Stimulated activated CD8-positive, alpha-beta memory T cell treated with anti-CD3 and anti-CD28 coated beads, Interleukin-12 subunit alpha, Interleukin-12 subunit beta, amount 100 ng/mL, for 24 hours (primary cell): ENCODE measurements at regions not wholly inside any gene's neighbourhood (a gene's known extent, or its start where the extent isn't known, plus 50 kb on each side); places are given as distances from the start of the nearest gene placed in this dataset.

Source experiments
- DNase-seq: peaks from one replicate; pipeline ENCODE4 v3.0.0-alpha.2; 2020; ENCODE audit errors: extremely low read depth

GRCh38 chr22:22744412-22745224 lies 100.2 kb downstream of the GGTLC2 start:
- DNase-seq, result no peak

GRCh38 chr22:22745225-22746060 lies 101.0 kb downstream of the GGTLC2 start:
- no peak for DNase-seq

GRCh38 chr22:22746061-22746962 lies 101.9 kb downstream of the GGTLC2 start:
- no peak for DNase-seq

- DNase-seq, result no peak
Measured at GRCh38 chr22:22746963-22747933, 102.8 kb downstream of the GGTLC2 start.

DNA sequence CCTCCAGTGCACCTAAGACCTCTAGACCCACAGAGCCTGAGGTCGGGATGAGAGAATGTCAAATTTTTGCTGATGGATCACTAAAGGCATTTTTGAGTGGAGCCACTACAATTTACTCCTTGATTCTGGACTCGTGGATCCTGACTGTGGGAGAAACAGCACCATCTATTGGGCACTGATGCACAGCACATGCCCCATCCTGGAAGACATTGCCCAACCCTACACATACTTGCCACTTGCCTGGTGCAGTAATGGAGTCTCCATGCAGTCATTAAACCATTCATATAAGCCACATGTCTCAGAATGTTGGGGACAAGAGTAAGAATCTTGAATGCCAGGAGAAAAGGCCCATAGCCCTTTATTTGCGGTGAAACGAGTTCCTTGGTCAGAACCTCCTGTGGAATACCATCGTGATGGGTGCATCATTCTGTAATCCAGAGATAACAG lies 103.9 kb downstream of the GGTLC2 start:
- DNase-seq, result no peak

DNA sequence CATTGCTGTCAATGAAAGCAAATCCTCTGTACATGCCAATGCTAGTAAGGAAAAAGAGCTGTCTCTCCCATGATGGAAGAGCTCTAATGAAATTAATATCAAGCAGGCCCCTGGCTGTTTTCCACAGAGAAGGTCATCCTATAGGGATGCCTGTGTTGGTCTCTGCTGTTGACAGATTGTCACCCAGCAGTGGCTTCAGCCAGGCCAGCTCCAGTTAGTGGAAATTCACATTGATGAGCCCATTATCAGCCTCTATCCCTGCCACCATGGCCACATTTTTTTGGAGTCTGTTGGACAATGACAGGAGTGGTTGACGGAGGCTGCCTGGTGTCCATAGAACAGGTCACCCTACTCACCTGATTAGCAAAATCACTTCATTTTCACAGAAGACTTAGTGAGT lies 104.3 kb downstream of the GGTLC2 start:
- DNase-seq, result no peak

DNA sequence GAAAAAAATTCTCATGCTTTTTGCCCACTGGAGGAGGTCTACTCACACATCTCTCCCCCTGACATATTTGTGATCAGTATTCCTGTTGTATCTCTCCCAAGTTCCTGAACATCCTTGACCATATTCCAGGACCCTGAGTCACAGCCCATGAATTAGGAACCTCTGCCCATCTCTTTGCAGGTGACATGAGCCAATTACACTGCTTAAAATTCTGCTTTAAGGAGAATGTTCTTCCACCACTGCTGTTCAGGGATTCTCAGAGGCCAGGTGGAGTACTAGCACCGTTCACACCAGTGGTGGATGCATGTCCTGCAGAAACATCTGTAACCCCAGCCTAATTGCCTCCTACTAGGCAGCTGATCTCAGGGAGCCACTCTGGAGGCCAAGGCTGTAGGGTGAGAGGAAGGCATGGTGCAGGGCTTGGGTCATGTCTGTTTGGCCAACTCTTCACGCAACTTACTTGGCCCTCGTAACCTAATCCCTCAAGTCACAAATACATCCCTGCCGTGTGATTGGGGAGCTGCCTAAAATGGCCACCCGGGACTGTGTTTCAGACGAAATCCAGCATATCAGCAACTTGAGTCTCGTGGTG lies 104.8 kb downstream of the GGTLC2 start:
- DNase-seq, result no peak

DNA sequence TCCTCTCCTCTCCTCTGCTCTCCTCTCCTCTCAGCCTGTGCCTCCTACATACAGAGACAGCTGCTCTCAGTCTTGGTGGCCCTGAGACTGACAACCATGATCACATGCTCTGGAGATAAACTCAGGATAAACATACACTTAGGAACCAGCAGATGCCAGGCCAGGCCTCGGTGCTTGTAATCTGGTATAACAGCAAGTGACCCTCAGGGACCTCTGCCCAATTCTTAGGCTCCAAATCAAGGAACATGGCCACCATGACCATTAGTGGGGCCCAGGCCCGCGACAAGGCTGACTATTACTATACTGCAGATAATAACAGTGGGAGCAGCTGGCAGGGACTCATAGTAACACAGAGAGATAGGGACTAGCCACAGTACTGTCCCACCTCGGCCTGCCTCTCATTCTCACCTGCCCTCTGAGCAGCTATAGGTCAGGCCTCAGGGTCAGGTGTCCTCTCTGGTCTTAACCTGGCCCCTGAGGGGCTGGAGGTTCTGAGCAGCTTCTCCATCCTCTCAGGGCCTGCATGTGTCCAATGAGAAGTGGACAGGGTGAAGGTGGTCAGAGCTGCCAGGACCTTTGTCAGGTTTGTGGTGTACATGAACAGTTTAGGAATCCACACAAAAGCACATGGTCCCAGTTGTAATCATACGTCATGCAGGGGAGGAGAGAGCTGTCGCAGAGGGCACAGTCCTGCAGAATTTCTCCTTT lies 106.1 kb downstream of the GGTLC2 start:
- no peak for DNase-seq

DNA sequence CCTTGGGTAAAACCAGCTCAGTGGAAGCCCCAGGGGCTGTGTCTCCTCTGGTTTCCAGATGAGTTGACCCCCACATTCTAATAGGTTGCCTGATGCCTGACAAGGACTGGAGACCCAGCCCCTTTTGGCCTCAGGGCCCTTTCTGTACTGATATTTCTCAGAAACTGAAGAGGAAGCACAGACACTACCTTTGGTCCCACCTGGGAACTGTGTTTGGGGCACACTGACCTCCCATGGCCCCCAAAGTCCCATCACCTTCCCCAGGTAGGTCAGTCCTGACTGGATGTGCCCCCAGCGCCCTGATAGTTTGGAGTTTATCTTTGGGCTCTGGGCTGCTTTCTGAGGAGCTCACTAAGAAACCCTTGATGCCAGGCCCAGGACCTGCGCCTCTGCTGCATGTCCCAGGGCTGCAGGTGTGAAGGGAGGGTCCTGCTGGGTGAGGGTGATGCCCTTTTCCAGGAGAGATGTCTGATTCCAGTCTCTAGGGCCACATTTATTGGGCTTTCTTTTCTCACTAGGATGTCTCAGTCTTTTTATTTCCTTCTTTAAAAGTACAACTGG lies 106.7 kb downstream of the GGTLC2 start:
- DNase-seq, result no peak

- DNase-seq, result no peak
Measured at GRCh38 chr22:22752199-22752555, 107.8 kb downstream of the GGTLC2 start.

DNA sequence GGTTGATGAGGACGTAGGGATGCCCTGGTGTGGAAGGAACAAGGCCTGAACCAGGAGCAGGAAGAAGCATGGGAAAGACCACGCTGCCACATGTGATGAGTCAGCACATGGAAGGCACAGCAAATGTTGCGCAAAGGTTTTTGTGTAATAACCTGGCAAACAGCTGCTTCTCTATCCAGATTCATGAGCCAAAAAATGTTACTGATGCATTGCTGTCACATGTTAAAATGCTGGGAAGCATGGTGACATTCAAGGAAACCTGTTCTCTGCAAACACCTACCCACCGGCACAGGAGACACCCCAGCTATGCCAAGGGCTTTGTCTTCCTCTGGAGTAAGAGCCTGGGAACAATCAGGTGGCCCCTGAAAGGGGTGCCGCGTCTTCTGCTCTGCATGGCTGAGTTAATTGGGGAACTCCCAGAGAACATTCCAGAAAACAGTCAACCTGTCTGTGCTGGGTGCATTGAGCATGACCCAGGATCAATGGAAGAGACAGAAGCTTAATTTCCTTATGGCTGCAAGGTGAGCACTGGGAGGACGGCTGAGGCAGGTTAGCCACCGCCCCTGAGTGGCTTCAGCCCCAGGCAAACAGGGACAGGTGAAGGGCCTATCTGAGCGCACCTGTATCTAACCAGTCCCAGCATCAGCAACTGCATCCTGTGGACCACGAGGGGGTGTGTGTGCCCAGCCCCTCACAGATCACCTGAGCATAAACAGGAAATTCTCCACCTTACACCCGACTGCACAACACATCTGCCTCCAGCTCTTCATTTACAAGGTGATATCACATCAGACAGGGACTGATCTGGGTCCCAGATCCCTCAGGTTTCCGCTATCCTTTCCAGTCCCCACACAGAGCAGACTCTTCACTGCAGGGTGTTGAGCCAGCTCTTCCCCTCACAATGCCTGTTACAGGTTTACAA lies 108.4 kb downstream of the GGTLC2 start:
- DNase-seq, result no peak

- no peak for DNase-seq
Measured at GRCh38 chr22:22753526-22754267, 109.3 kb downstream of the GGTLC2 start.

- no peak for DNase-seq
Measured at GRCh38 chr22:22754268-22754657, 109.8 kb downstream of the GGTLC2 start.

DNA sequence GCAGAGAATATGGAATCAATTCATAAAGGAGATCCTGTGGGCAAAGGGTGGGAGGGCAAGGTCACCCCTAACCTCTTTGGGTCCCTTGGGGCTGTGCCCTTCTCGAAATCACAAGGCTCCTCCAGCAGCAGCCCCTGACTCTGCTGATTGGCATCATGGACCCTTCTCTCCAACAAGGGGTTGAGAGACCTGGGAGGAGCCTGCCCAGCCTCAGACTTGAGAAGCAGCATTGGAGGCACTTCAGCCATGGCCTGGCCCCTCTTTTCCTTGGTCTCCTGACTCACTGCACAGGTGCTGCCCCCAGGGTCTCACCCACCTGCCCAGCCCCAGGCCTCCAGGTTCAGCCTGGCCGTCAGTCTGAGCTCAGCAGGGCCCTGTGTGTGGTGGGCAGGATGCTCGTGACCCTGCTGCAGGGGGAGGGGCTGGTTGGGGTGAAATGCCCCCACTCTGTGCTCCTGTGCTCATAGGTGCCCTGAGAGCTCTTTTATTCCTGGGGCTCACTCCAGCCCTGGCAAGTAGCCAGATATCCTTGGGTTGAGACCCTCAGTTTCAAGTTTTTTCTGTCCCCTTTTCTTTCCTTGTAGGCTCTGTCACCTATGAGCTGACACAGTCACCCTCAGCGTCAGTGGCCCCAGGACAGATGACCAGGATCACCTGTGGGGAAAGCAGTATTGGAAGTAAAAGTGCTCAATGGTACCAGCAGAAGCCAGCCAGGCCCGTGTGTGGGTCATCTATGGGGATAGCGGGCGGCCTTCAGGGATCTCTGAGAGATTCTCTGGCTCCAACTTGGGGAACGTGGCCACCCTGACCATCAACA lies 110.8 kb downstream of the GGTLC2 start:
- no peak for DNase-seq

- no peak for DNase-seq
Measured at GRCh38 chr22:22755778-22756100, 111.3 kb downstream of the GGTLC2 start.

- DNase-seq, result no peak
Measured at GRCh38 chr22:22756109-22756508, 111.7 kb downstream of the GGTLC2 start.
